CD4-positive, alpha-beta memory T cell (primary cell): ENCODE measurements at regions not wholly inside any gene's neighbourhood (a gene's known extent, or its start where the extent isn't known, plus 50 kb on each side); places are given as distances from the start of the nearest gene placed in this dataset.

ENCODE experiments used
- CTCF ChIA-PET: fragments of 350-600 bp; sonication (Branson Sonifier 250); formaldehyde crosslinking; loops from one replicate; lab custom pipeline; 2021; ENCODE audit warnings: inconsistent platforms; ENCODE audit not compliant: partially characterized antibody; lab: Charles Lee
- POLR2A ChIA-PET: fragments of 350-600 bp; sonication (Branson Sonifier 250); formaldehyde crosslinking; loops from one replicate; lab custom pipeline; 2021; ENCODE audit not compliant: partially characterized antibody; lab: Charles Lee
- DNase-seq, 5 donors: peaks; one replicate each; pipeline versions ENCODE4 v3.0.0 to v3.0.0-alpha.2; 2020 to 2022; ENCODE audit warnings: mixed read lengths in 1 of 5
- H3K27ac ChIP-seq: one replicate; pipeline ENCODE4 v1.7.0; 2013; ENCODE audit warnings: low read depth, low read length
- H3K27me3 ChIP-seq: 2 replicates; pipeline ENCODE4 v1.7.0; 2013; ENCODE audit warnings: mild to moderate bottlenecking, low read length, moderate library complexity; ENCODE audit not compliant: insufficient read depth
- H3K36me3 ChIP-seq: 2 replicates; pipeline ENCODE4 v1.7.0; 2013; ENCODE audit warnings: mild to moderate bottlenecking, low read length, moderate library complexity; ENCODE audit not compliant: insufficient read depth
- H3K4me1 ChIP-seq: 2 replicates; pipeline ENCODE4 v1.7.0; 2013; ENCODE audit warnings: mild to moderate bottlenecking, low read length, moderate library complexity; ENCODE audit not compliant: insufficient read depth
- H3K4me3 ChIP-seq, 2 donors: one replicate each; pipeline ENCODE4 v1.7.0; 2013; ENCODE audit warnings: low read length in 2 of 2, mild to moderate bottlenecking in 1 of 2
- H3K9me3 ChIP-seq, 2 donors: one replicate each; pipeline ENCODE4 v1.7.0; 2013; ENCODE audit warnings: low read length in 2 of 2, control low read depth in 1 of 2; ENCODE audit not compliant: control insufficient read depth in 1 of 2
- H3K27ac Mint-ChIP-seq, 7 donors: one replicate each; pipeline ENCODE4 v1.8.0; 2020 to 2021; ENCODE audit warnings: mixed read lengths in 7 of 7, mild to moderate bottlenecking in 6 of 7, inconsistent platforms in 3 of 7, moderate library complexity in 3 of 7
- H3K27me3 Mint-ChIP-seq, 2 donors: one replicate each; pipeline ENCODE4 v1.8.0; 2020 to 2021; ENCODE audit warnings: mixed read lengths in 2 of 2
- H3K36me3 Mint-ChIP-seq, 2 donors: one replicate each; pipeline ENCODE4 v1.8.0; 2020 to 2021; ENCODE audit warnings: mixed read lengths in 2 of 2, inconsistent platforms in 1 of 2, mild to moderate bottlenecking in 1 of 2
- H3K4me1 Mint-ChIP-seq, 4 donors: one replicate each; pipeline ENCODE4 v1.8.0; 2020 to 2021; ENCODE audit warnings: mixed read lengths in 4 of 4, mild to moderate bottlenecking in 1 of 4
- H3K4me3 Mint-ChIP-seq, 8 donors: one replicate each; pipeline ENCODE4 v1.8.0; 2020 to 2021; ENCODE audit warnings: mixed read lengths in 8 of 8, mild to moderate bottlenecking in 7 of 8, moderate library complexity in 6 of 8, inconsistent platforms in 3 of 8
- H3K9me3 Mint-ChIP-seq, 8 donors: one replicate each; pipeline ENCODE4 v1.8.0; 2020 to 2021; ENCODE audit warnings: mixed read lengths in 8 of 8, mild to moderate bottlenecking in 5 of 8, inconsistent platforms in 3 of 8, moderate library complexity in 1 of 8
- intact Hi-C: fragments of 100-400 bp; cut with micrococcal nuclease; formaldehyde crosslinking; loops from one replicate; pipeline ENCODE4 v1.15.1; 2023

- intact Hi-C loops = no loop called here
- Histone ChIP-seq H3K27me3 (peaks cover 6% of the 10 kb centered on the region), H3K9me3 (no peaks in the 10 kb centered on the region), H3K4me3 (no peak overlapping the region), H3K4me1 (no peaks in the 10 kb centered on the region), H3K27ac (no peak overlapping the region), H3K36me3 (no peaks in the 10 kb centered on the region)
- H3K36me3 Mint-ChIP-seq = no peaks in the 10 kb centered on the region
- peaks cover 19 to 24% of the 10 kb centered on the region in 2 donors for H3K27me3 Mint-ChIP-seq
- H3K27ac Mint-ChIP-seq = no peak overlapping the region
- DNase-seq = no peak
- peak overlapping the region in 1 of 8 donors; percentile 5 for H3K4me3 Mint-ChIP-seq
- ChIA-PET POLR2A (no interaction called here), CTCF (no interaction called here)
- H3K4me1 Mint-ChIP-seq = peaks cover 0 to 21% (median 7%) of the 10 kb centered on the region in 4 donors
- H3K9me3 Mint-ChIP-seq = no peaks in the 10 kb centered on the region
Measured at GRCh38 chr10:21171197-21171935, 274.3 kb upstream of the NEBL start.

- POLR2A ChIA-PET = no interaction called here
- Histone ChIP-seq H3K9me3 (no peaks in the 10 kb centered on the region), H3K4me1 (no peaks in the 10 kb centered on the region), H3K4me3 (no peak overlapping the region), H3K36me3 (no peaks in the 10 kb centered on the region), H3K27me3 (peaks cover 6% of the 10 kb centered on the region), H3K27ac (no peak overlapping the region)
- Mint-ChIP-seq H3K4me1 (peaks cover 0 to 20% (median 6%) of the 10 kb centered on the region in 4 donors), H3K4me3 (no peak overlapping the region), H3K9me3 (no peaks in the 10 kb centered on the region), H3K27me3 (peaks cover 15 to 17% of the 10 kb centered on the region in 2 donors), H3K27ac (no peak overlapping the region), H3K36me3 (no peaks in the 10 kb centered on the region)
- no peak for DNase-seq
- CTCF ChIA-PET = no interaction called here
- intact Hi-C loops = no loop called here
Measured at GRCh38 chr10:21170216-21170615, 273.1 kb upstream of the NEBL start.

- no peak overlapping the region for H3K27ac Mint-ChIP-seq
- DNase-seq = no peak
- Histone ChIP-seq H3K36me3 (no peaks in the 10 kb centered on the region), H3K4me3 (no peak overlapping the region), H3K9me3 (no peaks in the 10 kb centered on the region), H3K27me3 (peaks cover 6% of the 10 kb centered on the region), H3K27ac (no peak overlapping the region), H3K4me1 (no peaks in the 10 kb centered on the region)
- H3K4me3 Mint-ChIP-seq = no peak overlapping the region
- no peaks in the 10 kb centered on the region for H3K36me3 Mint-ChIP-seq
- CTCF ChIA-PET = no interaction called here
- peaks cover 0 to 12% (median 2%) of the 10 kb centered on the region in 4 donors for H3K4me1 Mint-ChIP-seq
- H3K27me3 Mint-ChIP-seq = peaks cover 9 to 10% of the 10 kb centered on the region in 2 donors
- POLR2A ChIA-PET = no interaction called here
- no peaks in the 10 kb centered on the region for H3K9me3 Mint-ChIP-seq
- intact Hi-C loops = no loop called here
Measured at GRCh38 chr10:21169271-21169670, 272.2 kb upstream of the NEBL start.

- intact Hi-C loops = no loop called here
- no peak for DNase-seq
- ChIA-PET CTCF (interaction anchor here (0.7 kb wide), 1 partner anchor 10 kb away, joined by 3 read pairs; no protein-coding TSS in a partner anchor), POLR2A (no interaction called here)
- no peaks in the 10 kb centered on the region for H3K9me3 ChIP-seq
- H3K27ac ChIP-seq = no peak overlapping the region
- H3K27ac Mint-ChIP-seq = no peak overlapping the region
- no peaks in the 10 kb centered on the region for H3K36me3 ChIP-seq
- H3K4me1 ChIP-seq = no peaks in the 10 kb centered on the region
- peaks cover 0 to 5% (median 1%) of the 10 kb centered on the region in 4 donors for H3K4me1 Mint-ChIP-seq
- peaks cover 6 to 8% of the 10 kb centered on the region in 2 donors for H3K27me3 Mint-ChIP-seq
- H3K27me3 ChIP-seq = peaks cover 5% of the 10 kb centered on the region
- H3K36me3 Mint-ChIP-seq = no peaks in the 10 kb centered on the region
- peaks cover 0 to 3% (median 0%) of the 10 kb centered on the region in 8 donors for H3K9me3 Mint-ChIP-seq
- H3K4me3 Mint-ChIP-seq = no peak overlapping the region
- no peak overlapping the region for H3K4me3 ChIP-seq
Measured at GRCh38 chr10:21167288-21168010, 270.3 kb upstream of the NEBL start.

GRCh38 chr10:21166557-21167287 lies 269.6 kb upstream of the NEBL start:
- ChIA-PET CTCF (no interaction called here), POLR2A (no interaction called here)
- no peaks in the 10 kb centered on the region for H3K9me3 ChIP-seq
- H3K4me3 ChIP-seq = no peak overlapping the region
- H3K27me3 ChIP-seq = no peaks in the 10 kb centered on the region
- H3K27ac ChIP-seq = no peak overlapping the region
- Mint-ChIP-seq H3K27me3 (peaks cover 0 to 5% of the 10 kb centered on the region in 2 donors), H3K36me3 (no peaks in the 10 kb centered on the region), H3K4me3 (no peak overlapping the region), H3K9me3 (peaks cover 0 to 3% (median 0%) of the 10 kb centered on the region in 8 donors), H3K4me1 (no peaks in the 10 kb centered on the region), H3K27ac (no peak overlapping the region)
- no peaks in the 10 kb centered on the region for H3K4me1 ChIP-seq
- intact Hi-C loops = no loop called here
- no peak for DNase-seq
- H3K36me3 ChIP-seq = no peaks in the 10 kb centered on the region

GRCh38 chr10:21165489-21165888 lies 268.4 kb upstream of the NEBL start:
- POLR2A ChIA-PET = no interaction called here
- CTCF ChIA-PET = no interaction called here
- Mint-ChIP-seq H3K36me3 (no peaks in the 10 kb centered on the region), H3K4me3 (no peak overlapping the region), H3K4me1 (no peaks in the 10 kb centered on the region), H3K27ac (no peak overlapping the region), H3K27me3 (peaks cover 0 to 2% of the 10 kb centered on the region in 2 donors), H3K9me3 (peaks cover 0 to 5% (median 0%) of the 10 kb centered on the region in 8 donors)
- H3K4me1 ChIP-seq = no peaks in the 10 kb centered on the region
- DNase-seq = no peak
- H3K27me3 ChIP-seq = no peaks in the 10 kb centered on the region
- no peaks in the 10 kb centered on the region for H3K9me3 ChIP-seq
- intact Hi-C loops = no loop called here
- H3K4me3 ChIP-seq = no peak overlapping the region
- H3K36me3 ChIP-seq = no peaks in the 10 kb centered on the region
- no peak overlapping the region for H3K27ac ChIP-seq

GRCh38 chr10:21164687-21165086 lies 267.6 kb upstream of the NEBL start:
- Histone ChIP-seq H3K27ac (no peak overlapping the region), H3K27me3 (no peaks in the 10 kb centered on the region), H3K4me3 (no peak overlapping the region), H3K9me3 (no peaks in the 10 kb centered on the region), H3K4me1 (no peaks in the 10 kb centered on the region), H3K36me3 (no peaks in the 10 kb centered on the region)
- ChIA-PET CTCF (no interaction called here), POLR2A (no interaction called here)
- H3K27ac Mint-ChIP-seq = no peak overlapping the region
- H3K4me1 Mint-ChIP-seq = no peaks in the 10 kb centered on the region
- peaks cover 0 to 5% of the 10 kb centered on the region in 2 donors for H3K27me3 Mint-ChIP-seq
- H3K36me3 Mint-ChIP-seq = no peaks in the 10 kb centered on the region
- H3K9me3 Mint-ChIP-seq = peaks cover 0 to 5% (median 0%) of the 10 kb centered on the region in 8 donors
- intact Hi-C loops = no loop called here
- no peak overlapping the region for H3K4me3 Mint-ChIP-seq
- DNase-seq = no peak
